ENCODE measurements at regions not wholly inside any gene's neighbourhood (a gene's known extent, or its start where the extent isn't known, plus 50 kb on each side); places are given as distances from the start of the nearest gene placed in this dataset.

- TF ChIP-seq POLR2A (IDR thresholded peaks at IDR 0.05), result no peak
- TF ChIP-seq CTCF (IDR thresholded peaks at IDR 0.05), result no peak
Observed at GRCh38 chr3:104101736-104102135, 1265.0 kb upstream of the ALCAM start.

Data from body of pancreas (tissue), 4 donors.